ENCODE measurements at regions not wholly inside any gene's neighbourhood (a gene's known extent, or its start where the extent isn't known, plus 50 kb on each side); places are given as distances from the start of the nearest gene placed in this dataset.

GRCh38 chr22:49170053-49170452 is 657.6 kb downstream of the BRD1 start:
- DNase-seq (ENCODE audit: low spot score), result no peak

DNA sequence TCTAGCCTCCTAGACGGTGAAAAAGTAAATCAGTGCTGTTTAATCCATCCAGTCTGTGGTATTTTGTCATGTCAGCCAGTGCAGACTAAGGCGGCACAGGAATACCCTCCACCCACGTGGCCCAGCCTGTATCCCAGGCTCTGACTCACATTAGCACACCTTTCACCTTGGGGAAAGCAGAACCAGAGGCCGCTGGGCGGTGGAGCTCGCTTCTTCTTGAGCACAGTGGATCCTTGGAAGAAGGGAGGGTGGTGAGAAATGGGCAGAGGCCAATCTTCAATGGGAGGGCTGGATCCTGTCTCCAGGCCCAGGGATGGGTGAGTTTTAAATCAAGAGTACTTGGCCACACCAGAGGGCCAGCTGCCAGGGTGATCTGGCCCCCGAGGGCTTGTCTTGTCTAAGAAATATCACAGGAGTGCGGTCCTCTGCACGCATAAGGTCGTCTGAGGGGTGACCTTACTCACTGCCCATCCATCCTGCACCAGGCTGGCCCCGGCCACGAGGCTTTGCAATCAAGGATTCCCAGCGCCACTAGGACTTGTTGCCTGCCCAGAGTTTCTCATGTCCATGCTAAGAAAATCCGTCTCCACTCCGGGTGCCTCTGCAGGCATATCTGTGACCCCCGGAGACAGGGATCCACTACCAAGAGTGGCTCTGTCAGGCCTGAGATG is 658.5 kb downstream of the BRD1 start:
- DNase-seq (ENCODE audit: low spot score), result no peak

- no peak for DNase-seq (ENCODE audit: low spot score)
These were observed 659.4 kb downstream of the BRD1 start for GRCh38 chr22:49168219-49168813.

DNA sequence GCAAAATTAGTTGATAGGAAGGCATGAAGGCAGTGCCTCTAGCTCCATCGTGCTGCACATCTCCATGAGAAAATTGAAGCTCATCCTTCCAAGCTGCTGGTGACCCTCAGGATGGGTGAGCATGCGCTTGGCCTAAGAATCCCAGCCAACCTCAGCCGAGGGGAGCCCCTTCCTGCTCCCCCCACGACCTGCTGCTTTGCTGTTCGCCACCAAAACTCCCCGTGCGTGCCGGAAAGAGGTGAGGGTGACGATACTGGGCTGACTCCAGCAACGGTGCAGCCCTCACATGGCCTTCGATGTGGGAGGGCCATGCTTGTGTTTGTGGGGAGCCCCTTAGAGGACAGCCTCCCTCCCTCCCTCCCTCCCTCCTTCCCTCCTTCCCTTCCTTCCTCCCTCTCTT is 660.9 kb downstream of the BRD1 start:
- no peak for DNase-seq (ENCODE audit: low spot score)

DNA sequence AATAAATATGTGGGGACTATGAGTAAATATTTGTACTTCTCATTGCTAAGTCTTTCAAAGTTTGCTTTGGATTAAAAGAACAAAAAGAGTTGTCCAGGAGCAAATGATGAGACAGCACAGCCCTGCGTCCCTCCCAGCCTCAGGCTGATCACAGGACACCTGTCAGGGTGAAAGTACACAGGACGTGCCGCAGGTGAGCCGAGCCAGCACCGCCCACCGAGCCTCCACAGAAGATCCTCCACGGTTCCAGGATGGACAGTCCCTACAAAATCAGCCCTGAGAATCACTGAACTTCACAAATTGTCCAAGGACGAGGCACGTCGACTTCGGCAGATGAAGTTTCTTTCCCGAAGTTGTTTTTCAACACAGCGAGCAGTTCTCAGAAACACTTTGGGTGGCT is 661.5 kb downstream of the BRD1 start:
- no peak for DNase-seq (ENCODE audit: low spot score)

- no peak for DNase-seq (ENCODE audit: low spot score)
These were observed 662.8 kb downstream of the BRD1 start for GRCh38 chr22:49164773-49165320.

GRCh38 chr22:49163960-49164690 is 663.5 kb downstream of the BRD1 start:
- no peak for DNase-seq (ENCODE audit: low spot score)

DNA sequence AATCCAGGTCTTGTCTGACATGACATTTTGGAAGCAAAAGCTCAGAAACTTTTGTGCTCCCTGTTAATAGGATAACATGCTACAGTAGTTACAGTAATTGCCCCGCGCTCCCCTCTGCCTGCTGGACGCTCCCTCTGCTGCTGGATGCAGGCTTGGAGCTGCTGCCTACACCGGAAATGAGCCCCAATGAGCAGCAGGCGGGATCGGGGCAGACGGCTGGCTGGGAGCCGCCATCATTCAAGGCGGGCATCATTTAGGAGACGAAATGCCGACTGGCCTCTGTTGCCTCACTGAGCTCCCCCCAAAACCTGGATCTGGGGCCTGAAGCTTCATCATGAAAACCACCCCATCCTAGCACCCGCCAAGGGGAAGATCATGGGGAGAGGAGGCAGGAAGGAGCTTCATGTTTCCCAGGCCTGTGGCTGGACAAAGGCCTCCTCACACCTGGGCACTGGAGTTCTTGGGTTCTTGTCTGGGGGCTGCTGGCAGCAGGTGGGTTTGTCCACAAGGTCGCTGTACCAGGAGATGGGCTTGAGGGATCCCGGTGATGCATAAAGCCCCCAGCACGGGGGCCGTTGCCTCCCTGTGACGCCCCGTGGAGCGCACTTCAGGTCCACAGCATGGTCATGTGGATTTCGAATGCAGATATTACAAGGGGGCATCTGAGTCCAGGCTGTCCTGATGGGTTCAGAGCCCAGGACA is 664.3 kb downstream of the BRD1 start:
- no peak for DNase-seq (ENCODE audit: low spot score)

DNA sequence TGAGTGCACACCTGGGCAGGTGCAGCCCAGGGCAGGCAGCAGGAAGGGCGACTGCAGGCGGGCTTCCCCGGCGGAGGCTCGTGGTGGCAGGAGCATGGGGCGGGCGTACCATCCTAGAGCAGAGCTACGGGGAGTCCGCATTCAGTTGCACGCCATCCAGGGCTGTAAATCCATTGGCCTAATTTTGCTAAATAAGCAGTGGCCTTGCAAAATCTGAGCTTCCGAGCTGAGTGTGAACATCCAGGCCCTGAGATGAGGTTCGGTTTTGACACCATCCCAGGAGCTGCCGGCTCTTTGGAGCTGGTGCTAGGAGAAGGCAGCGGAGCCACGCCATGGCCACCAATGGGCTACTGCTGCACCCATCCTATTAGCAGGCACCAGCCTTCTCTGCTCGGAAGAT is 664.8 kb downstream of the BRD1 start:
- no peak for DNase-seq (ENCODE audit: low spot score)

- DNase-seq (ENCODE audit: low spot score), result no peak
These were observed 666.4 kb downstream of the BRD1 start for GRCh38 chr22:49161002-49161850.

- no peak for DNase-seq (ENCODE audit: low spot score)
These were observed 667.2 kb downstream of the BRD1 start for GRCh38 chr22:49160261-49161001.

DNA sequence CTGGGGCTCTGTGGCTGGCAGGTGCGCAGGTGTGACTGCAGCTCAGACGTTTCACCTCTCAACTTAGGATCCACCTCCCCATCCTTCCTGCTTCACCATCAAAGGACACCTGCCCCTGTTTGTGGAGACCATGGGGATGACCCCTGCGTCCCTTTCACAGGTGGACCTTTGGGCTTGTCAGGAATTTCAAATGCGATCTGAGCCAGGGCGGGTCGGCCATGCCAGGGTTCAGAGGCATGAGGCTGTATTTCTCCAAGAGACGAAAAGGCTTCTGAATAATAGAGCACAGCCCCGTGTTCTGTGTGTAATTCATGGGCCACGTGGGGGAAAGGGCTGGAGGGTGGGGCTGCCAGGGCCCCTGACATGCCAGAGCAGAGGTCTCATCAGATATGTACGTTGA is 668.0 kb downstream of the BRD1 start:
- DNase-seq (ENCODE audit: low spot score), result no peak

GRCh38 chr22:49158741-49159564 is 668.7 kb downstream of the BRD1 start:
- DNase-seq (ENCODE audit: low spot score), result no peak

DNA sequence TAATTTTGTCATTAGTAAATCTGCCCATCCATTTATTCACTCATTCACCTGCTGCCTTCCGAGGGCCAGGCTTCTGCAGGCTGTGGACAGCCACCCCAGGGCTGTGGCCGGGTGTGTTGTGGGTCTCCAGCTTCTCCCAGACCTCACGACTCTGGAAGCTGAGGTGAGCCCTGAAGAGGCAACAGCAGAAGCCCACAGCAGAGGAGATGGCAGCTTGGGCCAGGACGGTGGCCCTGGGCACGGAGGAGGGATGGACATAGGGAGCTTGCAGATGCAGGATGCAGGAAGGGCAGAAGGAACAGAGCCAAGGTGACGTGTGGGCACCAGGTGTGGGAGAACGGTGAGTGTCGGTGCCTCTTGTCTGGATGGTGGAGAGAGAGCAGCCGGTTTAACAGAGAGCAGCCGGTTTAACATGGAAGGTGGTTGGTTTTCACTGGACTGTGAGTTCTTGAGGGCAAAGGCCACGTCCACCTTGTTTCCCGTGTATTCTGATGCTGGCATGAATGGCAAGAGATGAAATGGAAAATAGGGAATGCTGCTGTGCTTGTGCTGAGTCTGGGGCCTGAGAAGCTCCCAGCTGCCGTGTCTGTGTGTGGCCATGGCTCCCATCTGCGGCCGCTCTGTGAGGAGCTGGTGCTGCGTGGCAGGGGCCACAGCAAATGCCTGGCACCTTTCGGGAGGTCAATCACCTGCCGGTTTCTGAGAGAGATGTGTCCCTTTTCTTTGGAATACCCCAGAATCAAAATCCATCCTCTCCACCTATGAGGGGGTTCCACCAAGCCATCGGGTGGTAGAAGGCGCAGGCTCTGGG is 669.9 kb downstream of the BRD1 start:
- no peak for DNase-seq (ENCODE audit: low spot score)

- no peak for DNase-seq (ENCODE audit: low spot score)
These were observed 670.9 kb downstream of the BRD1 start for GRCh38 chr22:49156662-49157285.

DNA sequence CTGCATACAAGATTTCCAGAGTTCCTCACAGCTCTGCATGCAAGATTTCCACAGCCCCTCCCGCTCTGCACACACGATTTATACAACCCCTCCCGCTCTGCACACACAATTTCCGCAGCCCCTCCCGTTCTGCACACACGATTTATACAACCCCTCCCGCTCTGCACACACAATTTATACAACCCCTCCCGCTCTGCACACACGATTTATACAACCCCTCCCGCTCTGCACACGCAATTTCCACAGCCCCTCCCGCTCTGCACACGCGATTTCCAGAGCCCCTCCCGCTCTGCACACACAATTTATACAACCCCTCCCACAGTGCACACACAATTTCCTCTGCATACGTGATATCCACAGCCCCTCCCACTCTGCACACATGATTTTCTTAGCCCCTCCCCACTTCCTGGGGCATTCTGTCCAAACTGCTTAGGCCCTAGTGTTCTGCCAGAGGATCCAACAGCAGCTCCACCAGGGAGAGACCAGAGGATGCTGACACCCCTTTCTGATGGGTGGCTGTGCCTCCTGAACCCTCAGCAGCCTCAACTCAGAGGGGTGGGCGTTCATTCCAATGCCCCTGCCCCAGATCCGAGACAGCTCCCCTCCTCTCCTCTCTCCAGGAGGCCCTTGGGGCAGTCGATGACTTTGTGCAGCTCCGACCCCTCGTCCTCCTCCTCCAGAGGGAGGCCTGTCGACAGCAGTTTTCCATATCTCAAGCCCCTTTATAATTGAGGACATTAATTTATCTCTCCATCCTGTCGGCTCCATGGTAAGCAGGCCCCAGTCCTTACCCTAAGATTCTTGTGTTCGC is 671.7 kb downstream of the BRD1 start:
- no peak for DNase-seq (ENCODE audit: low spot score)

DNA sequence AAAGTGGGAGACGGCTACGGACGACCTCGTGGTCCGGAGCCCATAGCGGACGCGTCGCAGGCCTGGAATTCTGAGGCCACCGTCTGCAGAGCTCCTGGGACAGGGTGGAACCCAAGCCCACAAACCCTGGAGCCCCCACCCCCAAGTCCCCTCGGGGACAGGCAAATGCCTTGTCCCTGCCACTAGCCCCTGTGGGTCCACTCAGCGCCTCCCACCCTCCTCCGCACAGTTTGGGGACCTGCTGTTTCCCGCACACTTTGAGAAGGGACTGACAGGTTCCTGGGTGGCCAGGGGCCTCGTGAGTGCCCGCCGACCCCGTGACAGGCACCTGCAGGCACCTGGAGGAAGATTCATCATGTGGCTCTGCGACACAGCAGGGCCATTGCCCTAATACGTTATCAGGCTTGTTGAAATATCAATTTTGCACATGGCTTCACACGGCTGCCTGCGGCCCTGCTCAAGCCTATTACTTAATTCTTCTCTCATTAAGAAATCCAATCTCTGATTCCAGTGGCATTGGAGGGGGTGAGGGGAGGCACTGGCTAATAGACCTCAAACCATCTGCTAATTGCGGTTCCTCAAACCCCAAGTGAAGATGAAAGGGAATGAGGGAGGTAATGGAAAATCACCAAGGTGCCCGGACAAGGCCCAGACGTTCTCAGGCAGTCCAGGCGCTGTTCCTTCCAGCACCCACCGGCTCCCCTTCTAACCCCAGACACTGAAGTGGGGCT is 672.5 kb downstream of the BRD1 start:
- no peak for DNase-seq (ENCODE audit: low spot score)

Data from AG08395 (cell line).